H1 (cell line): ENCODE measurements at regions not wholly inside any gene's neighbourhood (a gene's known extent, or its start where the extent isn't known, plus 50 kb on each side); places are given as distances from the start of the nearest gene placed in this dataset.

ENCODE experiments used
- CTCF ChIA-PET: fragments of 300-600 bp; sonication (Branson Sonifier 250); formaldehyde crosslinking; loops from one replicate; lab custom pipeline; 2021; ENCODE audit not compliant: partially characterized antibody; lab: Charles Lee
- POLR2A ChIA-PET: fragments of 300-600 bp; sonication (Branson Sonifier 250); formaldehyde crosslinking; loops from one replicate; lab custom pipeline; 2021; ENCODE audit warnings: inconsistent platforms; ENCODE audit not compliant: partially characterized antibody; lab: Charles Lee
- DNase-seq, 2 experiments: peaks; one replicate each; pipeline versions ENCODE4 v3.0.0 to v3.0.0-alpha.2; 2010 to 2022; ENCODE audit warnings: low spot score in 2 of 2, low read depth in 1 of 2, mixed read lengths in 1 of 2
- FAIRE-seq: peaks from 2 replicates; lab custom pipeline; 2011; peaks lifted over from hg19 to GRCh38; lab: Jason Lieb, UNC
- H2AFZ ChIP-seq: 2 replicates; pipeline ENCODE4 v1.8.1; 2012; ENCODE audit warnings: low read length, inconsistent platforms
- H2AK5ac ChIP-seq: 2 replicates; pipeline ENCODE4 v1.6.1; 2013; ENCODE audit warnings: low read depth, low read length
- H2BK120ac ChIP-seq: replicated peaks from 2 replicates; pipeline ENCODE3; 2013; ENCODE audit warnings: low read depth, low read length, inconsistent platforms
- H2BK12ac ChIP-seq: 2 replicates; pipeline ENCODE4 v1.6.1; 2013; ENCODE audit warnings: low read depth, low read length
- H2BK15ac ChIP-seq: 2 replicates; pipeline ENCODE4 v1.6.1; 2013; ENCODE audit warnings: low read length
- H2BK20ac ChIP-seq: 2 replicates; pipeline ENCODE4 v1.6.1; 2013; ENCODE audit warnings: low read length
- H2BK5ac ChIP-seq: 2 replicates; pipeline ENCODE4 v1.6.1; 2013; ENCODE audit warnings: low read depth, low read length
- H3K14ac ChIP-seq: 2 replicates; pipeline ENCODE4 v1.6.1; 2013; ENCODE audit warnings: inconsistent platforms; ENCODE audit not compliant: insufficient read length
- H3K18ac ChIP-seq: 2 replicates; pipeline ENCODE4 v1.6.1; 2013; ENCODE audit warnings: low read length; ENCODE audit errors: extremely low read depth
- H3K23ac ChIP-seq: 2 replicates; pipeline ENCODE4 v1.6.1; 2013; ENCODE audit warnings: inconsistent platforms; ENCODE audit not compliant: insufficient read length
- H3K23me2 ChIP-seq: 2 replicates; pipeline ENCODE4 v1.6.1; 2013; ENCODE audit warnings: low read depth, low read length
- H3K27ac ChIP-seq: 2 replicates; pipeline ENCODE4 v1.6.1; 2011; ENCODE audit warnings: low read depth, low read length, inconsistent platforms
- H3K27me3 ChIP-seq, 4 experiments: replicated peaks in 1 of 4; 1 replicate in 1 of 4; 2 replicates in 3 of 4; pipeline versions ENCODE4 v1.6.1 to v1.8.1; 2011 to 2013; ENCODE audit warnings: low read length in 3 of 4, mild to moderate bottlenecking in 3 of 4, inconsistent platforms in 2 of 4, mixed read lengths in 2 of 4, moderate library complexity in 1 of 4; ENCODE audit not compliant: control insufficient read depth in 3 of 4, insufficient read depth in 3 of 4; ENCODE audit errors: extremely low read depth in 1 of 4
- H3K36me3 ChIP-seq, 4 experiments: 2 replicates each; pipeline versions ENCODE4 v1.6.1 to v1.8.1; 2011 to 2013; ENCODE audit warnings: mild to moderate bottlenecking in 4 of 4, low read length in 3 of 4, moderate library complexity in 2 of 4, control low read depth in 1 of 4, inconsistent platforms in 1 of 4; ENCODE audit not compliant: insufficient read depth in 4 of 4, control insufficient read depth in 2 of 4
- H3K4ac ChIP-seq: replicated peaks from 2 replicates; pipeline ENCODE3; 2013; ENCODE audit warnings: low read length, low read depth, mixed read lengths, inconsistent platforms; ENCODE audit not compliant: insufficient read length
- H3K4me1 ChIP-seq, 4 experiments: replicated peaks in 1 of 4; 1 replicate in 1 of 4; 2 replicates in 3 of 4; pipeline versions ENCODE4 v1.6.1 to v1.8.1; 2011 to 2013; ENCODE audit warnings: low read length in 3 of 4, inconsistent platforms in 2 of 4, mixed read lengths in 1 of 4; ENCODE audit not compliant: insufficient read depth in 4 of 4, control insufficient read depth in 3 of 4
- H3K4me2 ChIP-seq, 2 experiments: 2 replicates each; pipeline versions ENCODE4 v1.6.1 to v1.8.1; 2011 to 2013; ENCODE audit warnings: low read depth in 2 of 2, low read length in 2 of 2, control low read depth in 1 of 2, inconsistent platforms in 1 of 2, mild to moderate bottlenecking in 1 of 2; ENCODE audit not compliant: insufficient read depth in 1 of 2
- H3K4me3 ChIP-seq, 4 experiments: fragments of 200-600, 300-600 bp in 1 of 4; sonication (generic), shearing (Covaris generic), sonication (Bioruptor Twin) in 1 of 4; 2 replicates each; pipeline versions ENCODE4 v1.5.1 to v1.8.1; 2011 to 2016; ENCODE audit warnings: low read length in 4 of 4, low read depth in 3 of 4, control low read depth in 2 of 4, inconsistent platforms in 2 of 4, mild to moderate bottlenecking in 2 of 4, mixed read lengths in 1 of 4, moderate library complexity in 1 of 4; ENCODE audit not compliant: insufficient read depth in 2 of 4; ENCODE audit errors: extremely low read depth in 1 of 4
- H3K56ac ChIP-seq: replicated peaks from 2 replicates; pipeline ENCODE3; 2013; ENCODE audit warnings: low read depth, mild to moderate bottlenecking, mixed read lengths, low read length, inconsistent platforms; ENCODE audit not compliant: insufficient read length
- H3K79me1 ChIP-seq: 2 replicates; pipeline ENCODE4 v1.6.1; 2013; ENCODE audit warnings: low read depth, low read length, control low read depth
- H3K79me2 ChIP-seq, 2 experiments: 2 replicates each; pipeline versions ENCODE4 v1.6.1 to v1.8.1; 2012 to 2013; ENCODE audit warnings: low read length in 2 of 2, mild to moderate bottlenecking in 2 of 2, inconsistent platforms in 1 of 2; ENCODE audit not compliant: insufficient read depth in 2 of 2, control insufficient read depth in 1 of 2
- H3K9ac ChIP-seq, 4 experiments: replicated peaks in 1 of 4; 1 replicate in 1 of 4; 2 replicates in 3 of 4; pipeline versions ENCODE4 v1.6.1 to v1.8.1; 2011 to 2013; ENCODE audit warnings: low read depth in 3 of 4, low read length in 3 of 4, control low read depth in 2 of 4, mild to moderate bottlenecking in 2 of 4, moderate library complexity in 2 of 4, inconsistent platforms in 1 of 4; ENCODE audit errors: extremely low read depth in 1 of 4
- H3K9me3 ChIP-seq, 2 experiments: 2 replicates each; pipeline versions ENCODE4 v1.6.1 to v1.8.1; 2012 to 2013; ENCODE audit warnings: mild to moderate bottlenecking in 2 of 2, moderate library complexity in 2 of 2, control low read depth in 1 of 2, inconsistent platforms in 1 of 2, low read depth in 1 of 2, low read length in 1 of 2, mixed read lengths in 1 of 2; ENCODE audit not compliant: insufficient read depth in 2 of 2
- H4K20me1 ChIP-seq, 2 experiments: replicated peaks in 1 of 2; 2 replicates each; pipeline versions ENCODE3 to v1.8.1; 2011 to 2013; ENCODE audit warnings: inconsistent platforms in 2 of 2, low read length in 2 of 2, mild to moderate bottlenecking in 1 of 2; ENCODE audit not compliant: insufficient read depth in 2 of 2, control insufficient read depth in 1 of 2
- H4K5ac ChIP-seq: 2 replicates; pipeline ENCODE4 v1.6.1; 2013; ENCODE audit warnings: low read length, low read depth, mixed read lengths, inconsistent platforms; ENCODE audit not compliant: insufficient read length
- H4K8ac ChIP-seq: 2 replicates; pipeline ENCODE4 v1.8.0; 2013; ENCODE audit warnings: mild to moderate bottlenecking, moderate library complexity, low read length, inconsistent platforms; ENCODE audit not compliant: insufficient read depth; ENCODE audit errors: extremely low read depth
- H4K91ac ChIP-seq: replicated peaks from 2 replicates; pipeline ENCODE3; 2013; ENCODE audit warnings: low read length, mixed read lengths, inconsistent platforms; ENCODE audit not compliant: insufficient read length
- CBX8 ChIP-seq: fragments of 300-800, 300-1000 bp; sonication (generic); IDR thresholded peaks from 2 replicates; pipeline ENCODE4 v1.7.1; 2016; ENCODE audit warnings: low read depth, low read length, borderline replicate concordance
- WGBS, 2 experiments: shearing (Covaris generic) in 1 of 2; methylation state at CpG; one replicate each; pipeline versions ENCODE4 v1.1.6 to v1.1.7; 2013 to 2015; ENCODE audit warnings: low lambda C conversion rate in 2 of 2, mixed read lengths in 2 of 2, inconsistent platforms in 1 of 2, low coverage in 1 of 2, missing lambda C conversion rate in 1 of 2; ENCODE audit not compliant: insufficient replicate concordance in 2 of 2, insufficient coverage in 1 of 2, insufficient read length in 1 of 2; ENCODE audit errors: extremely low coverage in 1 of 2, missing lambda C conversion rate in 1 of 2; 5-methylcytosine and 5-hydroxymethylcytosine counted together

DNA sequence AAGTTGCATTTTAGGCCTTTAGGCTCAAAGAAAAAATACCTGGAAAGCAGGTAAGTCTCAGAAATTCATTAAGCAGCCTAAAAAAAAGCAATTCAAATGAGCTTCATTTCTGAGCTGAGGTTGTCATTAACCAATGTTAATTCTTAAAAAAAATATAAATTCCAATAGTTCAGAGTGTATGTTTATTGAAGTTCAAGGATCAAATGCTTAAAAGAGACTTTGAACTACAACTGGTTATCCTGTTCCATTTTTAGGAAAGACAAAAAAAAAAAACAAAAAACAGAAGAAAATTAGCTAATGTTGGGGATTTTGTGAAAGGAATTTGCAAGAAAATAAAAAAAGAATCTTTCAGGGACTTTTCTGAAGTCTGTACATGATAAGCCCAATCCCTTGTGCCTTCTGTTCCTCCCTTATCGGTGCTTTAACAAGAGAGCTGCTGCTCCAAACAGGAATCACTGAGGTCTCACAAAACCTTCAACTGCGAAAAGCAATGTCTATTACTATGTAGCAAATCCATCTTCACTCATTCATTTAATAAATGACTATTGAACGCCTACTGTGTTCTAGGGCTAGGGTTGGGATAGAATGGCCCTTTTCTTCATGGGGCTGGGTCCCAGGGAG is 90.3 kb downstream of the FOXF2 start:
- no peak overlapping the region for H2AFZ ChIP-seq
- H3K4me1 ChIP-seq: no peaks in the 10 kb centered on the region

More for the DNA sequence above, 90.3 kb downstream of the FOXF2 start:
- no peak overlapping the region for H4K91ac ChIP-seq
- no peak for FAIRE-seq
- no peak overlapping the region for H3K4me3 ChIP-seq
- no peak overlapping the region for H2BK20ac ChIP-seq
- peaks cover 0 to 4% of the 10 kb centered on the region in 2 experiments for H4K20me1 ChIP-seq
- no peak overlapping the region for H2BK15ac ChIP-seq
- no peak for DNase-seq
- TF ChIP-seq CBX8: no peak
- TF ChIP-seq, all 59 proteins: peak for 0
- H3K27ac ChIP-seq: no peak overlapping the region
- no peak overlapping the region for H3K4me2 ChIP-seq
- H3K23me2 ChIP-seq: peaks cover 9% of the 10 kb centered on the region; the same call in 1 of the 2 replicates
- H3K14ac ChIP-seq: no peak overlapping the region
- H4K8ac ChIP-seq: no peak overlapping the region
- H3K56ac ChIP-seq: no peak overlapping the region
- H3K79me1 ChIP-seq: no peaks in the 10 kb centered on the region
- H3K23ac ChIP-seq: no peak overlapping the region
- no peak overlapping the region for H2AK5ac ChIP-seq
- no peaks in the 10 kb centered on the region for H3K36me3 ChIP-seq
- ChIA-PET POLR2A (no interaction called here), CTCF (interaction anchor here (0.9 to 1.5 kb wide), 5 partner anchors 9 to 42 kb away, joined by 3 to 5 read pairs (median 3); no protein-coding TSS in a partner anchor)
- no peak overlapping the region for H2BK12ac ChIP-seq
- no peak overlapping the region for H4K5ac ChIP-seq
- no peak overlapping the region for H3K4ac ChIP-seq
- no peaks in the 10 kb centered on the region for H3K79me2 ChIP-seq
- 94% methylated on average over 3 of the region's 3 CpGs; no CpG with 5 or more reads in 1 of the 2 experiments for WGBS, 2 experiments
- H2BK120ac ChIP-seq: no peak overlapping the region
- no peaks in the 10 kb centered on the region for H3K27me3 ChIP-seq
- no peak overlapping the region for H3K9ac ChIP-seq
- no peak overlapping the region for H2BK5ac ChIP-seq
- no peak overlapping the region for H3K18ac ChIP-seq
- no peaks in the 10 kb centered on the region for H3K9me3 ChIP-seq
